ENCODE measurements at regions not wholly inside any gene's neighbourhood (a gene's known extent, or its start where the extent isn't known, plus 50 kb on each side); places are given as distances from the start of the nearest gene placed in this dataset.
"Not testable (repeated sequence)": the region's sequence is repeated elsewhere in the genome, so short reads cannot be mapped to it uniquely, and the experiment has no call there.

GRCh38 chr2:7867867-7868266 lies 814.0 kb upstream of the ID2 start:
- no peak overlapping the region for H3K27ac ChIP-seq
- H3K4me2 ChIP-seq = no peak overlapping the region
- ATAC-seq = no peak
- H3K4me1 ChIP-seq = no peaks in the 10 kb centered on the region
- no peak for DNase-seq (ENCODE audit: low read depth in 1 of 2, low spot score in 1 of 2)
- TF ChIP-seq EHF (CRISPR knock-in tag; IDR thresholded peaks at IDR 0.05) (no peak), GATA3 (IDR thresholded peaks at IDR 0.05; ENCODE audit: borderline replicate concordance) (no peak), SREBF2 (IDR thresholded peaks at IDR 0.05) (no peak), RCOR1 (IDR thresholded peaks at IDR 0.05; ENCODE audit: low read depth, low read length) (no peak), TFCP2L1 (CRISPR knock-in tag; IDR thresholded peaks at IDR 0.05) (no peak), HOXA7 (CRISPR knock-in tag; IDR thresholded peaks at IDR 0.05) (no peak), JUN (IDR thresholded peaks at IDR 0.05) (no peak), HMGXB4 (CRISPR knock-in tag; IDR thresholded peaks at IDR 0.05; ENCODE audit: borderline replicate concordance) (no peak), KDM1A (IDR thresholded peaks at IDR 0.05; ENCODE audit: low read depth) (no peak), ESRRA (IDR thresholded peaks at IDR 0.05; ENCODE audit: borderline replicate concordance, low read length) (no peak), NR3C1 (IDR thresholded peaks at IDR 0.05) (no peak), CBX2 (IDR thresholded peaks at IDR 0.05; ENCODE audit: borderline replicate concordance, low read depth) (no peak), RARB (CRISPR knock-in tag; IDR thresholded peaks at IDR 0.05) (no peak), ZSCAN20 (CRISPR knock-in tag; IDR thresholded peaks at IDR 0.05) (no peak)
- TF ChIP-seq, protein P1, sequence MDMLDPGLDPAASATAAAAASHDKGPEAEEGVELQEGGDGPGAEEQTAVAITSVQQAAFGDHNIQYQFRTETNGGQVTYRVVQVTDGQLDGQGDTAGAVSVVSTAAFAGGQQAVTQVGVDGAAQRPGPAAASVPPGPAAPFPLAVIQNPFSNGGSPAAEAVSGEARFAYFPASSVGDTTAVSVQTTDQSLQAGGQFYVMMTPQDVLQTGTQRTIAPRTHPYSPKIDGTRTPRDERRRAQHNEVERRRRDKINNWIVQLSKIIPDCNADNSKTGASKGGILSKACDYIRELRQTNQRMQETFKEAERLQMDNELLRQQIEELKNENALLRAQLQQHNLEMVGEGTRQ (IDR thresholded peaks at IDR 0.05) = no peak
- 16% methylated on average over 2 of the region's 2 CpGs for WGBS (ENCODE audit: missing lambda C conversion rate)
- POLR2A ChIA-PET = no interaction called here
- CTCF ChIA-PET = interaction anchor here (0.7 kb wide), 1 partner anchor 13 kb away, joined by 3 read pairs; no protein-coding TSS in a partner anchor
- H3K4me3 ChIP-seq = no peak overlapping the region
- no peak for FAIRE-seq
- no peaks in the 10 kb centered on the region for H3K9me3 ChIP-seq

DNA sequence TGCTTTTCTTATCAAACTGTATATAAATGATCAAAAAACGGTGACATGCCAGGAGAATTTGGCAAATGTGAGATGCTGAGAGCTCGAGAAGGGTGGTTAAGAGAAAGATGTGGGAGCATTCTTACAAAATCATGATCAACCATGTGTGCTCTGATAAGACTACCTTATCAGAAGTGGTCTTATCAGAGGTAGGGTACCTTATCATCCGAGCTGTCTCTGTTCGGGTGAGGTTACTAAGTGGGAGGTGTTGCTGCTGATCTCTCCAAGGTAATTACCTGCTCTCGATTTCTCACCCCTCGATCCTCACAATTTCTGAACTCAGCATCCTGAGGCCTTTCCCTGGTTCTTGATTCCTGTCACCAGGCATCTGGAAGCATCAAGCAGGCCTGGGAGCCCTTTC lies 813.0 kb upstream of the ID2 start:
- Histone ChIP-seq H3K4me3 (no peak overlapping the region), H3K27ac (no peak overlapping the region), H3K9me3 (no peaks in the 10 kb centered on the region), H3K4me1 (no peaks in the 10 kb centered on the region), H3K4me2 (no peak overlapping the region)
- 29% methylated on average over 6 of the region's 6 CpGs for WGBS (ENCODE audit: missing lambda C conversion rate)
- ChIA-PET POLR2A (no interaction called here), CTCF (no interaction called here)
- DNase-seq (ENCODE audit: low read depth in 1 of 2, low spot score in 1 of 2) = no peak
- no peak for ATAC-seq
- no peak for TF ChIP-seq RNF2 (IDR thresholded peaks at IDR 0.05; ENCODE audit: borderline replicate concordance, low read depth)
- TF ChIP-seq ZC3H11A (IDR thresholded peaks at IDR 0.05) = no peak
- no peak for TF ChIP-seq NFE2L2 (conservative IDR thresholded peaks at IDR 0.05; ENCODE audit: low read length)
- no peak for TF ChIP-seq RFX5 (IDR thresholded peaks at IDR 0.05)
- TF ChIP-seq POLR2A (IDR thresholded peaks at IDR 0.05; ENCODE audit: low read length) = no peak
- FAIRE-seq = no peak

- FAIRE-seq; ATAC-seq; POLR2A ChIA-PET; H3K4me3 ChIP-seq; CTCF ChIA-PET; H3K4me1 ChIP-seq; H3K4me2 ChIP-seq; DNase-seq (ENCODE audit: low read depth in 1 of 2, low spot score in 1 of 2); H3K27ac ChIP-seq; H3K9me3 ChIP-seq: not testable (repeated sequence)
- WGBS (ENCODE audit: missing lambda C conversion rate) = 60% methylated on average over 8 of the region's 8 CpGs
Measured at GRCh38 chr2:7876445-7876844, 805.4 kb upstream of the ID2 start.

GRCh38 chr2:7878266-7878665 lies 803.6 kb upstream of the ID2 start:
- DNase-seq (ENCODE audit: low read depth in 1 of 2, low spot score in 1 of 2); H3K4me3 ChIP-seq; H3K4me1 ChIP-seq; H3K4me2 ChIP-seq; CTCF ChIA-PET; H3K27ac ChIP-seq; H3K9me3 ChIP-seq; ATAC-seq; POLR2A ChIA-PET; FAIRE-seq: not testable (repeated sequence)
- WGBS (ENCODE audit: missing lambda C conversion rate) = 64% methylated on average over 9 of the region's 12 CpGs
